HG02759 (cell line): ENCODE measurements at regions not wholly inside any gene's neighbourhood (a gene's known extent, or its start where the extent isn't known, plus 50 kb on each side); places are given as distances from the start of the nearest gene placed in this dataset.
"Not testable (repeated sequence)": the region's sequence is repeated elsewhere in the genome, so short reads cannot be mapped to it uniquely, and the experiment has no call there.

ENCODE experiments used
- ATAC-seq: cut with Tn5 transposase; IDR thresholded peaks from one replicate; pipeline ENCODE4 v1.9.1; 2021; ENCODE audit warnings: mild to moderate bottlenecking, moderate library complexity; ENCODE audit not compliant: unreplicated experiment

GRCh38 chr1:98145655-98146054 is 224.8 kb upstream of the DPYD start:
- ATAC-seq = no peak

GRCh38 chr1:98143403-98143802 is 222.6 kb upstream of the DPYD start:
- ATAC-seq = peak; percentile 71

GRCh38 chr1:98133131-98133530 is 212.3 kb upstream of the DPYD start:
- ATAC-seq = no peak

GRCh38 chr1:98130408-98130807 is 209.6 kb upstream of the DPYD start:
- ATAC-seq = no peak

GRCh38 chr1:98129491-98129890 is 208.7 kb upstream of the DPYD start:
- no peak for ATAC-seq

- no peak for ATAC-seq
These were observed 205.9 kb upstream of the DPYD start for GRCh38 chr1:98126740-98127139.

- no peak for ATAC-seq
These were observed 200.8 kb upstream of the DPYD start for GRCh38 chr1:98121646-98122045.

GRCh38 chr1:98119796-98120195 is 199.0 kb upstream of the DPYD start:
- ATAC-seq = no peak

- ATAC-seq = no peak
These were observed 193.0 kb upstream of the DPYD start for GRCh38 chr1:98113811-98114210.

- ATAC-seq = no peak
These were observed 191.8 kb upstream of the DPYD start for GRCh38 chr1:98112626-98113025.

- no peak for ATAC-seq
These were observed 189.8 kb upstream of the DPYD start for GRCh38 chr1:98110674-98111073.

- not testable (repeated sequence) for ATAC-seq
These were observed 187.5 kb upstream of the DPYD start for GRCh38 chr1:98108378-98108777.

GRCh38 chr1:98107256-98107655 is 186.4 kb upstream of the DPYD start:
- no peak for ATAC-seq

- ATAC-seq = no peak
These were observed 183.5 kb upstream of the DPYD start for GRCh38 chr1:98104289-98104688.

GRCh38 chr1:98103617-98104285 is 182.9 kb upstream of the DPYD start:
- no peak for ATAC-seq

GRCh38 chr1:98102345-98103030 is 181.7 kb upstream of the DPYD start:
- ATAC-seq = no peak

- ATAC-seq = no peak
These were observed 180.5 kb upstream of the DPYD start for GRCh38 chr1:98101364-98101763.

- no peak for ATAC-seq
These were observed 178.7 kb upstream of the DPYD start for GRCh38 chr1:98099501-98099900.

GRCh38 chr1:98098473-98098872 is 177.6 kb upstream of the DPYD start:
- no peak for ATAC-seq

- no peak for ATAC-seq
These were observed 169.5 kb upstream of the DPYD start for GRCh38 chr1:98090351-98090750.

- no peak for ATAC-seq
These were observed 167.5 kb upstream of the DPYD start for GRCh38 chr1:98088381-98088780.

GRCh38 chr1:98086796-98087441 is 166.1 kb upstream of the DPYD start:
- ATAC-seq = no peak
